GM12891 (cell line): ENCODE measurements at regions not wholly inside any gene's neighbourhood (a gene's known extent, or its start where the extent isn't known, plus 50 kb on each side); places are given as distances from the start of the nearest gene placed in this dataset.

Experiments
- PAX5 ChIP-seq: IDR thresholded peaks from 2 replicates; pipeline ENCODE4 v1.6.1; 2011; ENCODE audit warnings: low read length, moderate library complexity, mild to moderate bottlenecking; ENCODE audit not compliant: insufficient read depth, severe bottlenecking
- POLR2A ChIP-seq: IDR thresholded peaks from 2 replicates; pipeline ENCODE4 v1.6.1; 2011; ENCODE audit warnings: low read depth, low read length, control low read depth
- POLR2AphosphoS5 ChIP-seq: IDR thresholded peaks from 2 replicates; pipeline ENCODE4 v1.6.1; 2011; ENCODE audit warnings: low read depth, low read length, control low read depth
- POU2F2 ChIP-seq: IDR thresholded peaks from 2 replicates; pipeline ENCODE4 v1.6.1; 2011; ENCODE audit warnings: low read depth, mild to moderate bottlenecking, control low read depth, low read length, moderate library complexity
- SPI1 ChIP-seq: IDR thresholded peaks from 2 replicates; pipeline ENCODE4 v1.6.1; 2011; ENCODE audit warnings: low read depth, low read length, control low read depth
- TAF1 ChIP-seq: IDR thresholded peaks from 2 replicates; pipeline ENCODE4 v1.6.1; 2011; ENCODE audit warnings: low read depth, low read length, control low read depth

DNA sequence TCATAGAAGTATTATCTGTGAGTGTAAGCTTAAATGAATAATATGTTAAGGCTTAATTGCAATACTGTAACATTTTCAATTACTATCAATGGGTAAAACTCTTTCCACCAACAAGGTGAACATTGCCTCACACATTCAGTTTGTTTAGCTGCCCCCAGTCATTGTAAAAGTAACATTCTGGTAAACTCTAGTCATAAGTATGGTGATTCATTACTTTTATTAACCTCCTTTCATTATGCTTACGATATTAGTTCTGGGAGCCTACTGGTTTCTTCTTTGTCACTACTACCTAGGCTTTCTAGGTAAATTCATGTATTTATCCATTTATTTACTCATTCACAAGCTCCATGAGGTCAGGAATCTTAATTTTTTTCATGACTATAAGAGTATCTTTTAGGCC, 412.8 kb upstream of the SLIT2 start:
- no peak for TF ChIP-seq POLR2AphosphoS5
- no peak for TF ChIP-seq POLR2A
- no peak for TF ChIP-seq TAF1
- TF ChIP-seq SPI1: no peak
- no peak for TF ChIP-seq PAX5
- no peak for TF ChIP-seq POU2F2
